Left kidney (tissue), 1 donor: ENCODE measurements at regions not wholly inside any gene's neighbourhood (a gene's known extent, or its start where the extent isn't known, plus 50 kb on each side); places are given as distances from the start of the nearest gene placed in this dataset.
A peak's percentile ranks its signal among the peaks of the same experiment; 100 is the strongest.

Experiments
- DNase-seq: peaks from one replicate; pipeline ENCODE4 v3.0.0-alpha.2; 2013

- DNase-seq: no peak
Observed at GRCh38 chr17:11081342-11081741, 159.7 kb upstream of the SHISA6 start.

GRCh38 chr17:11077673-11078072 lies 163.3 kb upstream of the SHISA6 start:
- no peak for DNase-seq

- DNase-seq: no peak
Observed at GRCh38 chr17:11074451-11074850, 166.6 kb upstream of the SHISA6 start.

GRCh38 chr17:11056926-11057325 lies 184.1 kb upstream of the SHISA6 start:
- no peak for DNase-seq

GRCh38 chr17:11053846-11054245 lies 187.2 kb upstream of the SHISA6 start:
- no peak for DNase-seq

GRCh38 chr17:11049539-11049938 lies 191.5 kb upstream of the SHISA6 start:
- no peak for DNase-seq

GRCh38 chr17:11047228-11047627 lies 193.8 kb upstream of the SHISA6 start:
- DNase-seq: no peak

- DNase-seq: no peak
Observed at GRCh38 chr17:11039342-11039741, 201.5 kb upstream of the PIRT start.

GRCh38 chr17:11035681-11036080 lies 197.8 kb upstream of the PIRT start:
- no peak for DNase-seq

- no peak for DNase-seq
Observed at GRCh38 chr17:11031787-11032186, 193.9 kb upstream of the PIRT start.

GRCh38 chr17:11029791-11030190 lies 191.9 kb upstream of the PIRT start:
- no peak for DNase-seq

GRCh38 chr17:11028349-11028748 lies 190.5 kb upstream of the PIRT start:
- no peak for DNase-seq

- no peak for DNase-seq
Observed at GRCh38 chr17:11026903-11027302, 189.0 kb upstream of the PIRT start.

- peak; percentile 21 for DNase-seq
Observed at GRCh38 chr17:11023639-11024479, 186.0 kb upstream of the PIRT start.

- DNase-seq: no peak
Observed at GRCh38 chr17:11006530-11006929, 168.6 kb upstream of the PIRT start.

- no peak for DNase-seq
Observed at GRCh38 chr17:11005940-11006339, 168.1 kb upstream of the PIRT start.

GRCh38 chr17:11002417-11002816 lies 164.5 kb upstream of the PIRT start:
- no peak for DNase-seq

GRCh38 chr17:11001651-11002050 lies 163.8 kb upstream of the PIRT start:
- DNase-seq: no peak

- DNase-seq: no peak
Observed at GRCh38 chr17:10999484-10999883, 161.6 kb upstream of the PIRT start.

GRCh38 chr17:10993126-10993525 lies 155.2 kb upstream of the PIRT start:
- DNase-seq: no peak

GRCh38 chr17:10992106-10992880 lies 154.4 kb upstream of the PIRT start:
- peak; percentile 28 for DNase-seq

GRCh38 chr17:10987786-10988185 lies 149.9 kb upstream of the PIRT start:
- no peak for DNase-seq

GRCh38 chr17:10984220-10984619 lies 146.3 kb upstream of the PIRT start:
- no peak for DNase-seq

- no peak for DNase-seq
Observed at GRCh38 chr17:10976401-10976800, 138.5 kb upstream of the PIRT start.
